Heart left ventricle (tissue), 16 donors: ENCODE measurements at regions not wholly inside any gene's neighbourhood (a gene's known extent, or its start where the extent isn't known, plus 50 kb on each side); places are given as distances from the start of the nearest gene placed in this dataset.

ENCODE experiments used
- ATAC-seq, 4 donors: fragments of 200-7000 bp; cut with Tn5 transposase; one replicate each; pipeline ENCODE4 v1.9.1; 2020 to 2022; ENCODE audit warnings: moderate library complexity in 4 of 4, mild to moderate bottlenecking in 3 of 4, moderate number of reproducible peaks in 1 of 4
- DNase-seq, 5 donors: peaks; one replicate each; pipeline ENCODE4 v3.0.0-alpha.2; 2020
- H3K27ac ChIP-seq, 12 donors: fragments of 200-600 bp; sonication (generic) in 4 of 12; one replicate each; pipeline versions ENCODE4 v1.5.0 to v1.8.0; 2016 to 2022; ENCODE audit warnings: mild to moderate bottlenecking in 2 of 12
- H3K27me3 ChIP-seq, 9 donors: fragments of 200-600 bp; sonication (generic) in 2 of 9; one replicate each; pipeline versions ENCODE4 v1.5.1 to v1.8.0; 2016 to 2022; ENCODE audit warnings: mild to moderate bottlenecking in 3 of 9
- H3K36me3 ChIP-seq, 9 donors: fragments of 200-600 bp; sonication (generic) in 2 of 9; one replicate each; pipeline versions ENCODE4 v1.5.0 to v1.8.0; 2018 to 2022; ENCODE audit warnings: mild to moderate bottlenecking in 2 of 9
- H3K4me1 ChIP-seq, 12 donors: fragments of 200-600 bp; sonication (generic) in 4 of 12; one replicate each; pipeline versions ENCODE4 v1.5.0 to v1.8.0; 2016 to 2022; ENCODE audit warnings: mild to moderate bottlenecking in 3 of 12
- H3K4me3 ChIP-seq, 12 donors: fragments of 200-600 bp; sonication (generic) in 4 of 12; one replicate each; pipeline versions ENCODE4 v1.5.0 to v1.8.0; 2017 to 2022; ENCODE audit warnings: mild to moderate bottlenecking in 9 of 12, moderate library complexity in 4 of 12
- H3K9me3 ChIP-seq, 12 donors: fragments of 200-600 bp; sonication (generic) in 4 of 12; one replicate each; pipeline versions ENCODE4 v1.5.0 to v1.8.0; 2016 to 2022; ENCODE audit warnings: mild to moderate bottlenecking in 1 of 12
- POLR2A ChIP-seq, 2 donors: fragments of 450-650 bp; IDR thresholded peaks; one replicate each; pipeline ENCODE4 v1.6.1; 2017; ENCODE audit warnings: antibody characterized with exemption in 2 of 2, mild to moderate bottlenecking in 2 of 2, moderate library complexity in 2 of 2
- WGBS, 4 donors: extraction: QIAGEN DNeasy Blood & Tissue Kit in 2 of 4; methylation state at CpG; one replicate each; pipeline versions ENCODE4 v1.1.5 to v1.1.7; 2013 to 2018; 5-methylcytosine and 5-hydroxymethylcytosine counted together
- intact Hi-C, 10 donors: fragments of 100-400 bp; cut with DNase I; formaldehyde crosslinking; loops; one replicate each; pipeline versions ENCODE4 v1.11.1 to v1.14.2; 2022
- TF ChIP-seq, protein P1 (sequence below), 12 donors: fragments of 200-600 bp; sonication (generic) in 4 of 12; IDR thresholded peaks; one replicate each; pipeline versions ENCODE4 v1.5.0 to v1.8.0; 2018 to 2022; ENCODE audit warnings: antibody characterized with exemption in 12 of 12, mild to moderate bottlenecking in 5 of 12
- donor health status: ischemic (EF 13 %, LVEDD 7.1; RV severe dilation, severe dysfunction).
- donor health status: healthy with polysubstance abuse.
- donor health status: DM: no; HTN: yes; CAD: no.
- donor health status: DM: no; HTN: no; CAD: no.
- donor health status: ischemic (EF 25% LVEDD 6.9; RV normal size, moderate dysfunction).
- donor health status: ischemic (EF 25% LVEDD 5.7; RV mildly dilated, moderate dysfunction).
- donor health status: healthy.
- donor health status: DM: yes; HTN: yes; CAD: no.
- donor health status: ischemic (EF 35%, LVEDD 5.7; RV mildly dilated, moderate dysfunction).
- donor health status: nonischemic (EF 11% LVEDD 7.7; RV severe dilation, severe dysfunction).
- donor health status: DM: yes; HTN: yes; CAD: no.
- donor health status: PGD.
- donor health status: ischemic (EF 29% LVEDD 5.4; RV normal size, mild dysfunction).
- donor health status: nonischemic (EF 23%, LVEDD 6.1; RV moderate dilation, normal function).

DNA sequence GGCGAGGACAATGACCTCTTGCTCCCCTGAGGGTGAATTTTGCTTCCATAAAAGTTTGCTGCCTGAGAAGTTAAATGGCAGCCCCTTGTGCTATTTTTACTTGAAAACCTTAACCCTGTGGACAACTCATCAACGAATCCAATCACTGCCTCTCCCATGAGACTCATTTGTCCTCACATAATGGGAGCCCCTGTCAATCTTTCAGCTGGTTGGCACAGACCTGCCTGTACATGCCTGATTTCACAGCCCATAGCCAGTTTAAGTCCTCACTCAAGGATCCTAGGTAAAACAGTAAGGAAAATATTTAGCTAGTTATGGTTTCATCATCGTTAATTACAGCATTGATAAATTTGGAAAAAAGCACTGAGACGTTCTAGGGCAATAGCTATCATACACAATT lies 207.4 kb downstream of the NHLRC3 start:
- WGBS, 4 donors, result 54 to 80% (median 74%) methylated on average over 4 of the region's 4 CpGs
- intact Hi-C loops, result loop anchor here in 1 of 10 donors (10.0 kb wide), 1 partner anchor 51 kb away; no protein-coding TSS in a partner anchor
- no peak for TF ChIP-seq POLR2A (IDR thresholded peaks at IDR 0.05)
- TF ChIP-seq, protein P1, sequence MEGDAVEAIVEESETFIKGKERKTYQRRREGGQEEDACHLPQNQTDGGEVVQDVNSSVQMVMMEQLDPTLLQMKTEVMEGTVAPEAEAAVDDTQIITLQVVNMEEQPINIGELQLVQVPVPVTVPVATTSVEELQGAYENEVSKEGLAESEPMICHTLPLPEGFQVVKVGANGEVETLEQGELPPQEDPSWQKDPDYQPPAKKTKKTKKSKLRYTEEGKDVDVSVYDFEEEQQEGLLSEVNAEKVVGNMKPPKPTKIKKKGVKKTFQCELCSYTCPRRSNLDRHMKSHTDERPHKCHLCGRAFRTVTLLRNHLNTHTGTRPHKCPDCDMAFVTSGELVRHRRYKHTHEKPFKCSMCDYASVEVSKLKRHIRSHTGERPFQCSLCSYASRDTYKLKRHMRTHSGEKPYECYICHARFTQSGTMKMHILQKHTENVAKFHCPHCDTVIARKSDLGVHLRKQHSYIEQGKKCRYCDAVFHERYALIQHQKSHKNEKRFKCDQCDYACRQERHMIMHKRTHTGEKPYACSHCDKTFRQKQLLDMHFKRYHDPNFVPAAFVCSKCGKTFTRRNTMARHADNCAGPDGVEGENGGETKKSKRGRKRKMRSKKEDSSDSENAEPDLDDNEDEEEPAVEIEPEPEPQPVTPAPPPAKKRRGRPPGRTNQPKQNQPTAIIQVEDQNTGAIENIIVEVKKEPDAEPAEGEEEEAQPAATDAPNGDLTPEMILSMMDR (IDR thresholded peaks at IDR 0.05), result no peak
- H3K27me3 ChIP-seq, result no peaks in the 10 kb centered on the region
- H3K9me3 ChIP-seq, result no peaks in the 10 kb centered on the region
- H3K4me3 ChIP-seq, result no peak overlapping the region
- peaks cover 0 to 12% (median 0%) of the 10 kb centered on the region in 12 donors for H3K4me1 ChIP-seq
- H3K36me3 ChIP-seq, result no peaks in the 10 kb centered on the region
- H3K27ac ChIP-seq, result no peak overlapping the region
- DNase-seq (no peak), ATAC-seq (no peak)

DNA sequence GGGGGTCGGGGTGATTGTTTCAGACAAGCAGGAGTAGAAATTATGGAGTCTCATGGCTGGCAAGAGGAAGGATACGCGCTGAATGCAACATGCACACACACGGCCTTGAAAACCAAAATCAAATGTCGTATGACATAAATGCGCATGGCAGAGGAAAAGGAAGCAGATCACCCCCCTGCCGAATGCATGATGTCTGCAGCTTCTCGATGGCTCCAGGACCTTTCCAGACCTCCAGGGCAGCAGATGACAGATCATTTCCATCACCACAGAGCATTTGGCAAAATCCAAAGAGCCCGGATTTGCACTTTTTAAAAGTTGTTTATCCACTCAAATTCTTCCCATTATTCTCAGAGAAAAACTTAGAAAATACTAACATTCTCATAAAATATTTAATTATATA lies 211.7 kb downstream of the NHLRC3 start:
- Histone ChIP-seq H3K4me1 (peaks cover 0 to 28% (median 12%) of the 10 kb centered on the region in 12 donors), H3K27me3 (no peaks in the 10 kb centered on the region), H3K36me3 (no peaks in the 10 kb centered on the region), H3K4me3 (no peak overlapping the region), H3K27ac (peak overlapping the region in 2 of 12 donors; percentile 1 to 41), H3K9me3 (no peaks in the 10 kb centered on the region)
- ATAC-seq (no peak), DNase-seq (no peak)
- TF ChIP-seq POLR2A (IDR thresholded peaks at IDR 0.05), result no peak
- TF ChIP-seq, protein P1 (IDR thresholded peaks at IDR 0.05), result no peak
- intact Hi-C loops, result loop anchor here in 1 of 10 donors (10.0 kb wide), 1 partner anchor 55 kb away; no protein-coding TSS in a partner anchor
- WGBS, 4 donors, result 79 to 84% (median 82%) methylated on average over 9 of the region's 9 CpGs

DNA sequence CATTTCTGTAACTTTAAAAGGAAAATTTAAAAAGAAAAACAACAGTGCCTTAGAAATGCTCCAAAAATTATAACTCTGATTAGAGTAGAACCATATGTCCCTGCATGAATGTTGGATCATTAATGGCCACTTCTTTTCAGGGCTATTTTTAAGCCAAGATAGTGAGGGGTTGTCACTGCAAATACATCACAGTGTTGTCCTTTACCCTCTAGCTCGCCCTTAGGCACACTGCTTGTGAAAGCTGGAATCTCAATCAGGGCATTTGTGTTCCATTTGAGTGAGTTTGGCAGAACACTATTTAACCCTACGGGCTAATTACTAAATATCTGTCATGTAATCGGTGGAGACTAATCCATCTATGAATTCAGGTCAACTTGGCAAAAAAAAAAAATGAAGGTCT lies 212.2 kb downstream of the NHLRC3 start:
- peaks cover 0 to 29% (median 12%) of the 10 kb centered on the region in 12 donors for H3K4me1 ChIP-seq
- H3K27me3 ChIP-seq, result no peaks in the 10 kb centered on the region
- H3K27ac ChIP-seq, result peak overlapping the region in 3 of 12 donors; percentile 1 to 35 (median 15)
- WGBS, 4 donors, result 51 to 72% (median 64%) methylated on average over 3 of the region's 3 CpGs
- no peaks in the 10 kb centered on the region for H3K9me3 ChIP-seq
- no peak for DNase-seq
- peak; percentile 65 to 70 (median 67) for ATAC-seq
- no peak for TF ChIP-seq POLR2A (IDR thresholded peaks at IDR 0.05)
- TF ChIP-seq, protein P1 (IDR thresholded peaks at IDR 0.05), result no peak
- intact Hi-C loops, result no loop called here
- H3K4me3 ChIP-seq, result no peak overlapping the region
- H3K36me3 ChIP-seq, result no peaks in the 10 kb centered on the region

DNA sequence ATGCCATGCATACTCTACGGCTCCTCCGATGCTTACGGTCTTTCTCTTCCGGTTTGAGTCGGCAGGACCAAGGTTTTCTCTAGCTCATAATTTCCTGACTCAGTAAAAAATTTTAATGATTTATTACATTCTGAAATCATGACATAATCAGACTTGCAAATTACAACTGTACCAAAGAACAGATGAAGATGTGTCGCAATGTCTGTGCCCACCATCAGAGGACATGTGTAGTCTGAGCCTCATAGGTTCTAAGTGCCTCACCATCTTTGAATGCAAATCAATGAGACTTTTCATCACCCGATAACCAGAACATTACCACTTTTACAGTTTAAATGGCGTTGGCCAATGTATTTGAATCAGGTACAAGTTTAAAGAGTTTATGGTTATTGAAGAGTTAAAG lies 213.1 kb downstream of the NHLRC3 start:
- ATAC-seq (no peak), DNase-seq (no peak)
- no peak for TF ChIP-seq POLR2A (IDR thresholded peaks at IDR 0.05)
- TF ChIP-seq, protein P1 (IDR thresholded peaks at IDR 0.05), result no peak
- Histone ChIP-seq H3K36me3 (no peaks in the 10 kb centered on the region), H3K9me3 (no peaks in the 10 kb centered on the region), H3K4me1 (peaks cover 0 to 36% (median 12%) of the 10 kb centered on the region in 12 donors), H3K27me3 (no peaks in the 10 kb centered on the region), H3K4me3 (no peak overlapping the region), H3K27ac (no peak overlapping the region)
- WGBS, 4 donors, result 96 to 99% (median 97%) methylated on average over 8 of the region's 8 CpGs
- intact Hi-C loops, result no loop called here
